Astrocyte (in vitro differentiated cells and primary cell): ENCODE measurements at regions not wholly inside any gene's neighbourhood (a gene's known extent, or its start where the extent isn't known, plus 50 kb on each side); places are given as distances from the start of the nearest gene placed in this dataset.

Source experiments
- DNase-seq: peaks from one replicate; pipeline ENCODE4 v3.0.0-alpha.2; 2010; ENCODE audit warnings: low read depth
- FAIRE-seq: peaks from 2 replicates; lab custom pipeline; 2011; peaks lifted over from hg19 to GRCh38; lab: Jason Lieb, UNC
- H2AFZ ChIP-seq: 2 replicates; pipeline ENCODE4 v1.6.0; 2012; ENCODE audit warnings: low read depth, low read length, inconsistent platforms
- H3K27ac ChIP-seq: 2 replicates; pipeline ENCODE4 v1.5.1; 2011; ENCODE audit warnings: low read depth, low read length, inconsistent platforms
- H3K27me3 ChIP-seq: 2 replicates; pipeline ENCODE4 v1.6.0; 2011; ENCODE audit warnings: low read length, inconsistent platforms; ENCODE audit not compliant: insufficient read depth
- H3K36me3 ChIP-seq: 2 replicates; pipeline ENCODE4 v1.5.1; 2011; ENCODE audit warnings: low read length, inconsistent platforms; ENCODE audit not compliant: insufficient read depth
- H3K4me1 ChIP-seq: 2 replicates; pipeline ENCODE4 v1.5.1; 2011; ENCODE audit warnings: low read length, inconsistent platforms; ENCODE audit not compliant: insufficient read depth
- H3K4me2 ChIP-seq: 2 replicates; pipeline ENCODE4 v1.6.0; 2012; ENCODE audit warnings: low read length, inconsistent platforms
- H3K4me3 ChIP-seq: 2 replicates; pipeline ENCODE4 v1.5.1; 2011; ENCODE audit warnings: low read depth, mild to moderate bottlenecking, low read length, inconsistent platforms; ENCODE audit not compliant: insufficient read depth
- H3K79me2 ChIP-seq: 2 replicates; pipeline ENCODE4 v1.6.0; 2012; ENCODE audit warnings: mild to moderate bottlenecking, low read length, inconsistent platforms; ENCODE audit not compliant: insufficient read depth
- H3K9ac ChIP-seq: 2 replicates; pipeline ENCODE4 v1.6.0; 2012; ENCODE audit warnings: mild to moderate bottlenecking, low read length, inconsistent platforms
- H3K9me3 ChIP-seq: 2 replicates; pipeline ENCODE4 v1.5.1; 2012; ENCODE audit warnings: low read depth, mild to moderate bottlenecking, low read length, inconsistent platforms; ENCODE audit not compliant: insufficient read depth
- H4K20me1 ChIP-seq: 2 replicates; pipeline ENCODE4 v1.6.0; 2012; ENCODE audit warnings: low read length, inconsistent platforms; ENCODE audit not compliant: insufficient read depth
- H3K27ac Mint-ChIP-seq: one replicate; pipeline ENCODE4 v1.8.0; 2021; ENCODE audit warnings: mild to moderate bottlenecking, mixed read lengths; ENCODE audit not compliant: unreplicated experiment
- H3K27me3 Mint-ChIP-seq: one replicate; pipeline ENCODE4 v1.8.0; 2021; ENCODE audit warnings: low read depth, mixed read lengths; ENCODE audit not compliant: unreplicated experiment
- H3K36me3 Mint-ChIP-seq: one replicate; pipeline ENCODE4 v1.8.0; 2021; ENCODE audit warnings: low read depth, mixed read lengths; ENCODE audit not compliant: unreplicated experiment
- H3K4me1 Mint-ChIP-seq: one replicate; pipeline ENCODE4 v1.8.0; 2021; ENCODE audit warnings: low read depth, mixed read lengths; ENCODE audit not compliant: unreplicated experiment
- H3K4me3 Mint-ChIP-seq: one replicate; pipeline ENCODE4 v1.8.0; 2021; ENCODE audit warnings: mild to moderate bottlenecking, moderate library complexity, mixed read lengths; ENCODE audit not compliant: unreplicated experiment
- H3K9me3 Mint-ChIP-seq: one replicate; pipeline ENCODE4 v1.8.0; 2021; ENCODE audit warnings: mild to moderate bottlenecking, mixed read lengths; ENCODE audit not compliant: unreplicated experiment
- EZH2 ChIP-seq: IDR thresholded peaks from 2 replicates; pipeline ENCODE4 v1.6.1; 2012; ENCODE audit warnings: mild to moderate bottlenecking, low read length, inconsistent platforms; ENCODE audit not compliant: insufficient read depth
- TF ChIP-seq, protein P1 (sequence below): IDR thresholded peaks from 2 replicates; pipeline ENCODE4 v1.5.1; 2011; ENCODE audit warnings: low read depth, mild to moderate bottlenecking, inconsistent platforms, low read length, moderate library complexity; ENCODE audit not compliant: insufficient read depth

DNA sequence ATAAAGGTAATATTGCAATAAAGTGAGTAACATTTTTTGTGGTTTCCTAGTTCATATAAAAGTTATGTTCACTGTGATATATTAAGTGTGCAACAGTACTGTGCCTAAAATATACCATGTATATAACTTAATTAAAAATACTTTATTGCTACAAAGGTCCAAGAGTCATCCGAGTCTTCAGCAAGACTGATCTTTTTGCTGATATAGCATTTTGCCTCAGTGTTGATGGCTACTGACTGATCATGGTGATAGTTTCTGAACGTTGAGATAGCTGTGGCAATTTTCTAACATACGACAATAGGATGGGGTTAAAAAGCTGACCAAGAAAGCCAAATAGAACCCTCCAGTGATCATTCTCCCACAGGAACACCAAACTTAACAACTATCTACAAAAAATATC, 1302.7 kb downstream of the TECRL start:
- no peak overlapping the region for H3K4me2 ChIP-seq
- Mint-ChIP-seq H3K9me3 (peaks cover 5% of the 10 kb centered on the region), H3K36me3 (no peaks in the 10 kb centered on the region), H3K4me3 (no peak overlapping the region), H3K27ac (no peak overlapping the region), H3K27me3 (no peaks in the 10 kb centered on the region), H3K4me1 (peaks cover 13% of the 10 kb centered on the region)
- H3K9me3 ChIP-seq: no peaks in the 10 kb centered on the region
- FAIRE-seq (no peak), DNase-seq (no peak)
- H3K36me3 ChIP-seq: no peaks in the 10 kb centered on the region
- H3K27ac ChIP-seq: no peak overlapping the region
- H3K27me3 ChIP-seq: no peaks in the 10 kb centered on the region
- H2AFZ ChIP-seq: no peak overlapping the region
- H3K4me3 ChIP-seq: no peak overlapping the region
- H3K4me1 ChIP-seq: no peaks in the 10 kb centered on the region
- no peak overlapping the region for H3K9ac ChIP-seq
- no peaks in the 10 kb centered on the region for H4K20me1 ChIP-seq
- TF ChIP-seq, protein P1, sequence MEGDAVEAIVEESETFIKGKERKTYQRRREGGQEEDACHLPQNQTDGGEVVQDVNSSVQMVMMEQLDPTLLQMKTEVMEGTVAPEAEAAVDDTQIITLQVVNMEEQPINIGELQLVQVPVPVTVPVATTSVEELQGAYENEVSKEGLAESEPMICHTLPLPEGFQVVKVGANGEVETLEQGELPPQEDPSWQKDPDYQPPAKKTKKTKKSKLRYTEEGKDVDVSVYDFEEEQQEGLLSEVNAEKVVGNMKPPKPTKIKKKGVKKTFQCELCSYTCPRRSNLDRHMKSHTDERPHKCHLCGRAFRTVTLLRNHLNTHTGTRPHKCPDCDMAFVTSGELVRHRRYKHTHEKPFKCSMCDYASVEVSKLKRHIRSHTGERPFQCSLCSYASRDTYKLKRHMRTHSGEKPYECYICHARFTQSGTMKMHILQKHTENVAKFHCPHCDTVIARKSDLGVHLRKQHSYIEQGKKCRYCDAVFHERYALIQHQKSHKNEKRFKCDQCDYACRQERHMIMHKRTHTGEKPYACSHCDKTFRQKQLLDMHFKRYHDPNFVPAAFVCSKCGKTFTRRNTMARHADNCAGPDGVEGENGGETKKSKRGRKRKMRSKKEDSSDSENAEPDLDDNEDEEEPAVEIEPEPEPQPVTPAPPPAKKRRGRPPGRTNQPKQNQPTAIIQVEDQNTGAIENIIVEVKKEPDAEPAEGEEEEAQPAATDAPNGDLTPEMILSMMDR: no peak
- TF ChIP-seq EZH2: no peak
- no peaks in the 10 kb centered on the region for H3K79me2 ChIP-seq

DNA sequence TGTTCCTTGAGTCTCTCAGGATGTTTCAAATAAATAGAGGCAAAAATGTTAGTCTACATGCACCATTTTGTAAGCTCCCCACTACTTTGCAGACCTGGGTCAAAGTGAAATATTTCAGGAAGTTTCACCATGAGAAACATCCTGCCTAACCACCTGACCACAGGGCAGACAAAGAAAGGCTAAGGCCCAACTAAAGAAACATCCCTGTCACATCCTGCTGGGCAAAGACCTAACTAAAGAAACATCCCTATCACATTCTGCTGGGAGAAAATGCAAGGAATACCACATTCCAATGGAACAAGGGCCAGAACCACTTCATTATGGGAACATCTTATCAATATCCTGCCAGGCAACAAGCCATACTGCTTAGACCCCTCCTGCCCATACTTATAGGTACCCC, 1303.4 kb downstream of the TECRL start:
- peaks cover 13% of the 10 kb centered on the region for H3K4me1 Mint-ChIP-seq
- no peaks in the 10 kb centered on the region for H3K4me1 ChIP-seq
- no peak overlapping the region for H3K4me2 ChIP-seq
- no peaks in the 10 kb centered on the region for H4K20me1 ChIP-seq
- no peaks in the 10 kb centered on the region for H3K79me2 ChIP-seq
- H3K4me3 Mint-ChIP-seq: no peak overlapping the region
- peaks cover 5% of the 10 kb centered on the region for H3K9me3 Mint-ChIP-seq
- no peaks in the 10 kb centered on the region for H3K36me3 Mint-ChIP-seq
- no peaks in the 10 kb centered on the region for H3K9me3 ChIP-seq
- TF ChIP-seq, protein P1: no peak
- no peak for TF ChIP-seq EZH2
- no peaks in the 10 kb centered on the region for H3K36me3 ChIP-seq
- peak overlapping the region; percentile 23 for H3K27ac Mint-ChIP-seq
- FAIRE-seq: no peak
- H3K4me3 ChIP-seq: no peak overlapping the region
- no peaks in the 10 kb centered on the region for H3K27me3 Mint-ChIP-seq
- no peak overlapping the region for H3K9ac ChIP-seq
- H3K27ac ChIP-seq: no peak overlapping the region
- no peaks in the 10 kb centered on the region for H3K27me3 ChIP-seq
- no peak overlapping the region for H2AFZ ChIP-seq
- no peak for DNase-seq

GRCh38 chr4:63090641-63091040, 1318.6 kb downstream of the TECRL start:
- TF ChIP-seq, protein P1: no peak
- no peak for TF ChIP-seq EZH2
- Histone ChIP-seq H3K4me2 (no peak overlapping the region), H3K4me1 (no peaks in the 10 kb centered on the region), H2AFZ (no peak overlapping the region), H3K79me2 (no peaks in the 10 kb centered on the region), H3K9me3 (no peaks in the 10 kb centered on the region), H3K27ac (no peak overlapping the region), H4K20me1 (no peaks in the 10 kb centered on the region), H3K4me3 (no peak overlapping the region), H3K9ac (no peak overlapping the region), H3K27me3 (no peaks in the 10 kb centered on the region), H3K36me3 (no peaks in the 10 kb centered on the region)
- H3K27me3 Mint-ChIP-seq: no peaks in the 10 kb centered on the region
- H3K4me3 Mint-ChIP-seq: no peak overlapping the region
- H3K36me3 Mint-ChIP-seq: no peaks in the 10 kb centered on the region
- H3K9me3 Mint-ChIP-seq: peaks cover 2% of the 10 kb centered on the region
- no peak for FAIRE-seq
- no peak for DNase-seq
- no peak overlapping the region for H3K27ac Mint-ChIP-seq
- H3K4me1 Mint-ChIP-seq: peaks cover under 1% of the 10 kb centered on the region
